Prostate gland (tissue), 2 donors: ENCODE measurements at regions not wholly inside any gene's neighbourhood (a gene's known extent, or its start where the extent isn't known, plus 50 kb on each side); places are given as distances from the start of the nearest gene placed in this dataset.

ENCODE experiments used
- DNase-seq: peaks from one replicate; pipeline ENCODE4 v3.0.0-alpha.2; 2019; ENCODE audit warnings: low spot score
- H3K27ac ChIP-seq, 2 donors: fragments of 200-600 bp; sonication (generic); 2 replicates each; pipeline ENCODE4 v1.5.1; 2017 to 2019
- H3K27me3 ChIP-seq: fragments of 200-600 bp; sonication (generic); replicated peaks from 2 replicates; pipeline ENCODE4 v1.5.1; 2019; ENCODE audit not compliant: insufficient read depth
- H3K36me3 ChIP-seq, 2 donors: fragments of 200-600 bp; sonication (generic); 1 replicate in 1 of 2; 2 replicates in 1 of 2; pipeline versions ENCODE4 v1.5.1 to v1.8.1; 2017 to 2019
- H3K4me1 ChIP-seq: fragments of 200-600 bp; sonication (generic); replicated peaks from 2 replicates; pipeline ENCODE4 v1.5.1; 2019
- H3K4me3 ChIP-seq, 2 donors: fragments of 200-600 bp; sonication (generic); 2 replicates each; pipeline ENCODE4 v1.5.1; 2017 to 2019
- H3K9me3 ChIP-seq: fragments of 200-600 bp; sonication (generic); 2 replicates; pipeline ENCODE4 v1.5.1; 2017
- CTCF ChIP-seq, 4 experiments: fragments of 200-600 bp in 2 of 4; fragments of 450-650 bp in 2 of 4; sonication (generic) in 2 of 4; IDR thresholded peaks; 1 replicate in 3 of 4; 2 replicates in 1 of 4; pipeline ENCODE4 v1.5.1; 2016 to 2019; ENCODE audit warnings: antibody characterized with exemption in 4 of 4, mild to moderate bottlenecking in 2 of 4, moderate library complexity in 2 of 4
- POLR2A ChIP-seq: fragments of 450-650 bp; IDR thresholded peaks from one replicate; pipeline ENCODE4 v1.6.1; 2016; ENCODE audit warnings: antibody characterized with exemption, mild to moderate bottlenecking
- POLR2AphosphoS5 ChIP-seq: sonication (generic); formaldehyde crosslinking; IDR thresholded peaks from one replicate; pipeline ENCODE4 v1.6.1; 2017; ENCODE audit warnings: antibody characterized with exemption
- WGBS: methylation state at CpG from one replicate; pipeline ENCODE4 v1.1.5; 2018; 5-methylcytosine and 5-hydroxymethylcytosine counted together
- intact Hi-C: fragments of 100-400 bp; cut with DNase I; formaldehyde crosslinking; loops from one replicate; pipeline ENCODE4 v1.14.2; 2022

- no peaks in the 10 kb centered on the region for H3K36me3 ChIP-seq
- peaks cover 11% of the 10 kb centered on the region for H3K4me1 ChIP-seq
- WGBS: 2% methylated on average over 15 of the region's 15 CpGs
- peak overlapping the region in 1 of 2 donors; percentile 24 for H3K4me3 ChIP-seq
- no peaks in the 10 kb centered on the region for H3K9me3 ChIP-seq
- no peaks in the 10 kb centered on the region for H3K27me3 ChIP-seq
- DNase-seq: no peak
- TF ChIP-seq POLR2AphosphoS5 (peak; percentile 49), POLR2A (no peak), CTCF (IDR thresholded peaks at IDR 0.05) (no peak)
- peak overlapping the region in 1 of 2 donors; percentile 35 for H3K27ac ChIP-seq
- intact Hi-C loops: loop anchor here (10.0 kb wide), 2 partner anchors 96 to 206 kb away; no protein-coding TSS in a partner anchor
Measured at GRCh38 chr10:120978589-120979252, 127.6 kb downstream of the WDR11 start.

- peak; percentile 61 for DNase-seq
- Histone ChIP-seq H3K9me3 (no peaks in the 10 kb centered on the region), H3K4me3 (peak overlapping the region; percentile 15 to 24), H3K27ac (peak overlapping the region in 1 of 2 donors; percentile 35), H3K27me3 (no peaks in the 10 kb centered on the region), H3K4me1 (peaks cover 11% of the 10 kb centered on the region), H3K36me3 (no peaks in the 10 kb centered on the region)
- 7% methylated on average over 68 of the region's 68 CpGs for WGBS
- TF ChIP-seq POLR2AphosphoS5: no peak
- TF ChIP-seq CTCF (IDR thresholded peaks at IDR 0.05): no peak
- TF ChIP-seq POLR2A: no peak
- intact Hi-C loops: loop anchor here (10.0 kb wide), 2 partner anchors 95 to 205 kb away; no protein-coding TSS in a partner anchor
Measured at GRCh38 chr10:120979435-120980278, 128.5 kb downstream of the WDR11 start.

GRCh38 chr10:120980279-120981255 lies 129.4 kb downstream of the WDR11 start:
- intact Hi-C loops: no loop called here
- DNase-seq: no peak
- no peak for TF ChIP-seq CTCF (IDR thresholded peaks at IDR 0.05)
- TF ChIP-seq POLR2A: no peak
- Histone ChIP-seq H3K27ac (peak overlapping the region in 1 of 2 donors; percentile 35), H3K9me3 (no peaks in the 10 kb centered on the region), H3K4me3 (no peak overlapping the region), H3K36me3 (no peaks in the 10 kb centered on the region), H3K4me1 (peaks cover 11% of the 10 kb centered on the region), H3K27me3 (no peaks in the 10 kb centered on the region)
- 54% methylated on average over 18 of the region's 18 CpGs for WGBS

GRCh38 chr10:120981601-120982391 lies 130.6 kb downstream of the WDR11 start:
- intact Hi-C loops: no loop called here
- no peaks in the 10 kb centered on the region for H3K27me3 ChIP-seq
- peaks cover 11% of the 10 kb centered on the region for H3K4me1 ChIP-seq
- H3K4me3 ChIP-seq: no peak overlapping the region
- H3K9me3 ChIP-seq: no peaks in the 10 kb centered on the region
- H3K36me3 ChIP-seq: no peaks in the 10 kb centered on the region
- no peak overlapping the region for H3K27ac ChIP-seq
- 84% methylated on average over 8 of the region's 8 CpGs for WGBS
- no peak for DNase-seq
- TF ChIP-seq POLR2AphosphoS5 (no peak), POLR2A (no peak), CTCF (IDR thresholded peaks at IDR 0.05) (no peak)
